GM18502 (cell line): ENCODE measurements at regions not wholly inside any gene's neighbourhood (a gene's known extent, or its start where the extent isn't known, plus 50 kb on each side); places are given as distances from the start of the nearest gene placed in this dataset.
A peak's percentile ranks its signal among the peaks of the same experiment; 100 is the strongest.

ENCODE experiments used
- ATAC-seq: cut with Tn5 transposase; IDR thresholded peaks from one replicate; pipeline ENCODE4 v1.9.1; 2021; ENCODE audit warnings: mild to moderate bottlenecking; ENCODE audit not compliant: unreplicated experiment, poor library complexity

GRCh38 chr4:159719531-159719930 is 616.7 kb downstream of the RAPGEF2 start:
- no peak for ATAC-seq

DNA sequence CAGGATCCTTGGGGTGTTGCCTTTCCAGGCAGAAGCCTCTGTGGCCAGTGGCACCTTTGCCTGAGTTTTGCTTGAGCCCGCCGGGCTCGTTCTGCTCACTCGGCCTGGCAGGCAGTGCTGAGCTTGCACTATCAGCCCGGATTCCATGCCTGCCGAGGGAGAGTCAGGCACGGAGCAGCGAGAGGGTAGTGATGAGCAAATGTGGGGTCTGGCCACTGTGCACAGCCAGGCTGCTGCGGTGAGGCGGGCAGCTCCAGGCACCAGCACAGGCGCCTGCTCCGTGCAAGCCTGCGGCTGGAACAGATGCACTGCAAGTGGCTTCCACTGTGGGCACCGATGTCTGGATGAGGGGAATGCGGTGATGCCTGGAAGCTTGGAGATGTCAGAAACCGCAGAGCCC is 619.2 kb downstream of the RAPGEF2 start:
- no peak for ATAC-seq

DNA sequence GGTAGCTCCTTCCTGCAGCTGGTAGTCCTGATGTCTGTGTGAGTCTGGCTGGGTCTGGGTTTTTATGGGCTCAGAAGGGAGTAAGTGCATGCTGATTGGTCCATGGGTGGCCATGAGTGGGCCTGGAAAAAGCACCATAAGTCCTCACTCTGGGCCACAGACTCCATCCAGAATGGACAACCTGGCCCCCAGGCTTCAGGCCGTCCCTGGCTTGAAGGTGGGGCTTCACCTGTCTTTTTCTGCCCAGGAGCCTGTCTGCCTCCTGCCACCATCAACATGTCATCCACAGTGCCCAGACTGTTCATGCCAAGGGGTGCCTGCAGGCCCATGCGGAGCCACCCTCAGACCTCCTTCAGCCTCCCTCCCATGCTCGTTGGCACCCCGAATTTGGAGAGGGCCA is 620.0 kb downstream of the RAPGEF2 start:
- ATAC-seq: no peak

GRCh38 chr4:159723341-159724048 is 620.6 kb downstream of the RAPGEF2 start:
- no peak for ATAC-seq

DNA sequence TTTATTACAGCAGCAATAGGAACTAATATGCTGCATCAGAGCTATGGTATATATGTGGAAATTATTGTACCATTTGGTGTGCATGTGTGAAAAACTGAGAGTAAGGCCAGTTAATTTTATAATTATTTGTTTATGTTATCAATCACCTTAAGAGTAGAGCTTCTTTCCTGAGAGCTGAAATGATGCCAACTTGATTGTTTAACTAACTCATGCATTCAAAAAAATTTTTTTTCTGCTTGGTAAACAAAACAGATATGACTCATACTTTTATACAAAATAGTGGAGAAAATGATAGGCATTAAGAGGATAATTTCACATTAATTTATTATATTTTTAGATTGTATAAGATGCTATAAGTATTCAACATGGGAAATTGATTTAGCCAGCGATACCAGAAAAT is 622.7 kb downstream of the RAPGEF2 start:
- no peak for ATAC-seq

DNA sequence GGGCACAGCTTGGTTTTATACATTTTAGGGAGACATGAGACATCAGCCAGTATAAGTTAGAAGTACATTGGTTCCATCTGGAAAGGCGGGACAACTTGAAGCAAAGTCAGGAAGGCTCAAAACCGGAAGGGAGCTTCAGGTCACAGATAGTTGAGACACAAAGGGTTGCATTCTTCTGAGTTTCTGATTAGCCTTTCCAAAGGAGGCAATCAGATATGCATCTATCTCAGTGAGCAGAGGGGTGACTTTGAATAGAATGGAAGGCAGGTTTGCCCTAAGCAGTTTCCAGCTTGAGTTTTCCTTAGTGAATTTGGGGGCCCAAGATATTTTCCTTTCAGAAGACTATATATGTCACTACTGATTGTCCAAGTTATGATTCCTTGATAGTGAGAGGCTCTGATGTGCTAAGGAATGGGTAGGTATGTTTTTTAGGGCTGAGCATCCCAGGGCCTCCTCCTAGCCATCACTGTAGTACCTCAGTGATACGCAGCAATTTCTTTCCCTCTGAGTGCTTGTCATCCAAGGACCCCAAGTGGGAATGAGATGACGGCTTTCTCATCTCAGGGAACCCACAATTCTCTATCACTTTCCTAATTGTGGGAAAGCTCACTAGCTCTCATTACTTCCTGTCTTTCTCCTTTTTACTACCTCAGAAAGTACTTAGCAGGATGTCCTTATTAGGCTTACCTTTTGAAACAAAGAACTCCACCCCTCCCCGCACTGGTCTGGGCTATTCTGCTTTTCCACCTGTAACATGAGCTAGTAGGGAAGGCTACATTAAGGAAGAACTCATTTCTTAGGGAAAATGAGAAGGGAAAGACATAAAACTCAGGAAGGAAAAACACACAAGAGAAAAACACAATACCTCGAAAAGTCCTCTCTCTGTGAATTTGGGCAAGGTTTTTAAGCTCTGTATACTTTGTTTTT is 632.7 kb downstream of the RAPGEF2 start:
- no peak for ATAC-seq

DNA sequence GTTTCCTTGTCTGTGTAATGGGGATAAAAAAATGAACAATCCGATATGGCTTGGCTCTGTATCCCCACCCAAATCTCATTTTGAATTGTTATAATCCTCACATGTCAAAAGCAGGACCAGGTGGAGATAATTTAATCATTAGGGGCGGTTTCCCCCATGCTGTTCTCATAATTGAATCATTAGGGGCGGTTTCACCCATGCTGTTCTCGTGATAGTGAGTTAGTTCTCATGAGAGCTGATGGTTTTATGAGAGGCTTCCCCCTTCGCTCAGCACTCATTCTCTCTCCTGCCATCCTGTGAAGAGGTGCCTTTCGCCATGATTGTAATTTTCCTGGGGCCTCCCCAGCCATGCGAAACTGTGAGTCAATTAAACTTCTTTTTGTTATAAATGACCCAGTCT is 633.5 kb downstream of the RAPGEF2 start:
- ATAC-seq: no peak

DNA sequence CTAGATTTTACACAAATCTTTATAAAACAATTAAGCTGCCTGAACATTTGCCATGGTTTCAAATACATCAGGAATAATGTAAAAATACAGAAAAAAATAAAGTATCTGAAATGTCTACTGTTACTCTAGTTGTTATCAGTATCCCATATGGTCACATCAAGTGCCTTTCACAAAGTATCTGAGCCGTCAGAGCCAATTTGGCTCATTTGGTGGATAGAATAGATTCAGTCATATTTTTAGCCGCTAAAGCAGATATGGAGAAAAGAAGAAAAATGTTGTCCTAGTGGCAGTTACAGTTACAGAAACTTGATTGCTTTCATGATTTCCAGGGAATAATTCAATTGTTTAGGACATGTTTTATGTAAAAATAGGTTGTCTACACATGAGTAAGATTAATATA is 641.1 kb downstream of the RAPGEF2 start:
- ATAC-seq: no peak

GRCh38 chr4:159747983-159748382 is 645.1 kb downstream of the RAPGEF2 start:
- ATAC-seq: no peak

- no peak for ATAC-seq
Observed at GRCh38 chr4:159748834-159749444, 646.1 kb downstream of the RAPGEF2 start.

DNA sequence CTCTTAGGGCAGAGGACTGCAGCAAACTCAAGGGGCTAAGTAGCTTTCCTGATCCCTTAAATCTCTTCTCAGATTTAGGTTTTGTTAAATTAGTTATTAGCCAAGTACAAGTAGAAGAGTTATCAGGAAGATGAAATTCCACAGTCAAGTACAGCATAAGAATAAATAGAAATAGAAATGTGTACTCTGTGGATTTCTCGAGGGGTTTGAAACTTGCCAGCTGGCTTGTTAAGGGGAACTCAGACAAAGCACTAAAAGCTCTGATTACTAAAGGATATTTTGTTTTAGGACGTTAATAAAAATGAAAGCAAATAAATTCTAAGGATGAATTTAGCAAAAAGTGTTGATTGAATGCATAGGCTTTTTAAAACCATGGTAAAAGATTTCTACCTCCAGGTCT is 654.6 kb downstream of the RAPGEF2 start:
- ATAC-seq: no peak

GRCh38 chr4:159758061-159758460 is 655.2 kb downstream of the RAPGEF2 start:
- ATAC-seq: no peak

DNA sequence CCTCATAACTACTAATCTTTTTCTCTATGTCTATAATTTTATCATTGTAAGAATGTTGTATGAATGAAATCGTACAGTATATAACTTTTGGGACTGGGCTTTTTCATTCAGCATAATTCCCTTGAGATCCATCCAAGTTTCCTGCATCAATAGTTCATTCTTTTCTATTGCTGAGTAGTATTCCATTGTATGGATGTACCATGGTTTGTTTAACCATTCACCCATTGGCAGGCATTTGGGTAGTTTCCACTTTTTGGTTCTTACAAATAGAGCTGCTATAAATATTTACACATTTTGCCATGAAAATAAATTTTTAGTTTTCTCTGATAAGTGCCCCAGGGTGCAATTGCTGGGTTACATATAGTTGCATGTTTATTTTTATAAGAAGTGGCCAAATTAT is 659.8 kb downstream of the RAPGEF2 start:
- ATAC-seq: no peak

DNA sequence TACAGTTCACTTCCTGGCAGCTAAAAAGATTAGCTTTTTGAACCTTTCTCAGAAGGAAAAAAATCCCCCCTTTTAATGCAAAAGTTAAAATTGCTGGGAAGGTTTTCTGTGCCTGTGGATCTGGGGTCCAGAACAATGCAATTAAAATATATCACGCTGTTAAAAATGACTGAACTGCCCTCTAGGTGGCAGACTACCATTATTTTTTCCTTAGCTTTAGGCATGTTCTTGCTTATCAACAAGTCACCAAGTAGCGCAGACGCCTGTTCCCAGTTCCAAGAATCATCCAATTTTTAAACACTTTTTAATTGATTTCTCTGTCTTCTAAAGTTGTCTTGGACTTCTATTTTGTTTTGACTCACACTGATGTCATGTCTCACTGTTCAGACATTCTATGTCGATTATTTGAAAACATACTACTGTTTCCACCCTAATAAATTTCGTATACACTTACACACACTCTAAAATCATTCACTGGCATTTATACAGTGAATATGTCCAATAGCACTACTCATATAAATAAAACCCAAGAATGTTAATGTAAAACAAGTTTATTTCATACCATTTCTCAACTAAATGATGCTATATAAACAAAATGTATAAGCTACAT is 661.6 kb downstream of the RAPGEF2 start:
- ATAC-seq: peak; percentile 91

DNA sequence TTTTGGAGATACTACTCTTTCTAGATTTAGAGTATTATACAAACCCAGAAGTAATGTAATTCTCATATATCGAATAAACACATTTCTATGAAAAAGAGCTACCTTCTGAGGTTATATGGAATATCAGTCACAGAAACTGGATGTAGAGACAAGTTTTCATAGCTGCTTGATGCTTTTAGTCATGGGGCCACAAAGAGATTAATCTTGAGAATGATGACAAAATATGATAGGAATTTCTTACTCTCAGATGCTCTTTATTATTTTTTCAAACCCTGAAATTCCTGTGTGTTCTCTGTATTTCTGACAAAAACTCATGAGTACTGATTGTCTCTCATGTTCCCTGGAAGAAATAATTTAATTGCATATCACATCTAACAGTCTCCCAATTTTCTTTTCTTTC is 662.5 kb downstream of the RAPGEF2 start:
- ATAC-seq: no peak

GRCh38 chr4:159766241-159766640 is 663.4 kb downstream of the RAPGEF2 start:
- ATAC-seq: no peak

- no peak for ATAC-seq
Observed at GRCh38 chr4:159767406-159767805, 664.5 kb downstream of the RAPGEF2 start.

DNA sequence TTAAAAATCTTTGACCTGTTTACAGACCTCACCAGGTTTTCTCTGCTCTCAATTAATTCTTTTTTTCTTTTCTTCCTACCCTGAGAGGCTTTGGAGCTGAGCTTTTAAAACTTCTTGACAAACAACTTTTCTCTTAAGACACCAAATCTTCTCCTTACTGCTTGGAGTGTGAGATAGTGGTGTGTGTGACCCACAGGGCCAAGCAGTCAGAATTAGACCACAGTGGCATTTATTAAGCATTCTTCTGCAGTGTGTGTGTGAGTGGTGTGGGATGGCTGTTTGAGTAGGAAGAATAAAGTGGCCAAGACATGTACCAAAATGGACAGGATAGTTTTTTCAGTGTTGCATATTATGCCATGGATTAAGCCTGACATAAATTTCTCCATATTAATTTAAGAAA is 665.1 kb downstream of the RAPGEF2 start:
- ATAC-seq: no peak

GRCh38 chr4:159770401-159770800 is 667.5 kb downstream of the RAPGEF2 start:
- no peak for ATAC-seq

- no peak for ATAC-seq
Observed at GRCh38 chr4:159770969-159771368, 668.1 kb downstream of the RAPGEF2 start.

GRCh38 chr4:159776961-159777360 is 674.1 kb downstream of the RAPGEF2 start:
- no peak for ATAC-seq
